Heart left ventricle (tissue), 16 donors: ENCODE measurements at regions not wholly inside any gene's neighbourhood (a gene's known extent, or its start where the extent isn't known, plus 50 kb on each side); places are given as distances from the start of the nearest gene placed in this dataset.
"Not testable (repeated sequence)": the region's sequence is repeated elsewhere in the genome, so short reads cannot be mapped to it uniquely, and the experiment has no call there.

Experiments used
- ATAC-seq, 4 donors: fragments of 200-7000 bp; cut with Tn5 transposase; one replicate each; pipeline ENCODE4 v1.9.1; 2020 to 2022; ENCODE audit warnings: moderate library complexity in 4 of 4, mild to moderate bottlenecking in 3 of 4, moderate number of reproducible peaks in 1 of 4
- DNase-seq, 5 donors: peaks; one replicate each; pipeline ENCODE4 v3.0.0-alpha.2; 2020
- H3K27ac ChIP-seq, 12 donors: fragments of 200-600 bp; sonication (generic) in 4 of 12; one replicate each; pipeline versions ENCODE4 v1.5.0 to v1.8.0; 2016 to 2022; ENCODE audit warnings: mild to moderate bottlenecking in 2 of 12
- H3K27me3 ChIP-seq, 9 donors: fragments of 200-600 bp; sonication (generic) in 2 of 9; one replicate each; pipeline versions ENCODE4 v1.5.1 to v1.8.0; 2016 to 2022; ENCODE audit warnings: mild to moderate bottlenecking in 3 of 9
- H3K36me3 ChIP-seq, 9 donors: fragments of 200-600 bp; sonication (generic) in 2 of 9; one replicate each; pipeline versions ENCODE4 v1.5.0 to v1.8.0; 2018 to 2022; ENCODE audit warnings: mild to moderate bottlenecking in 2 of 9
- H3K4me1 ChIP-seq, 12 donors: fragments of 200-600 bp; sonication (generic) in 4 of 12; one replicate each; pipeline versions ENCODE4 v1.5.0 to v1.8.0; 2016 to 2022; ENCODE audit warnings: mild to moderate bottlenecking in 3 of 12
- H3K4me3 ChIP-seq, 12 donors: fragments of 200-600 bp; sonication (generic) in 4 of 12; one replicate each; pipeline versions ENCODE4 v1.5.0 to v1.8.0; 2017 to 2022; ENCODE audit warnings: mild to moderate bottlenecking in 9 of 12, moderate library complexity in 4 of 12
- H3K9me3 ChIP-seq, 12 donors: fragments of 200-600 bp; sonication (generic) in 4 of 12; one replicate each; pipeline versions ENCODE4 v1.5.0 to v1.8.0; 2016 to 2022; ENCODE audit warnings: mild to moderate bottlenecking in 1 of 12
- CTCF ChIP-seq, 12 donors: fragments of 200-600 bp; sonication (generic) in 4 of 12; IDR thresholded peaks; one replicate each; pipeline versions ENCODE4 v1.5.0 to v1.8.0; 2018 to 2022; ENCODE audit warnings: antibody characterized with exemption in 12 of 12, mild to moderate bottlenecking in 5 of 12
- POLR2A ChIP-seq, 2 donors: fragments of 450-650 bp; IDR thresholded peaks; one replicate each; pipeline ENCODE4 v1.6.1; 2017; ENCODE audit warnings: antibody characterized with exemption in 2 of 2, mild to moderate bottlenecking in 2 of 2, moderate library complexity in 2 of 2
- WGBS, 4 donors: extraction: QIAGEN DNeasy Blood & Tissue Kit in 2 of 4; methylation state at CpG; one replicate each; pipeline versions ENCODE4 v1.1.5 to v1.1.7; 2013 to 2018; 5-methylcytosine and 5-hydroxymethylcytosine counted together
- intact Hi-C, 10 donors: fragments of 100-400 bp; cut with DNase I; formaldehyde crosslinking; loops; one replicate each; pipeline versions ENCODE4 v1.11.1 to v1.14.2; 2022
- donor health status: ischemic (EF 13 %, LVEDD 7.1; RV severe dilation, severe dysfunction).
- donor health status: healthy with polysubstance abuse.
- donor health status: DM: no; HTN: yes; CAD: no.
- donor health status: DM: no; HTN: no; CAD: no.
- donor health status: ischemic (EF 25% LVEDD 6.9; RV normal size, moderate dysfunction).
- donor health status: ischemic (EF 25% LVEDD 5.7; RV mildly dilated, moderate dysfunction).
- donor health status: healthy.
- donor health status: DM: yes; HTN: yes; CAD: no.
- donor health status: ischemic (EF 35%, LVEDD 5.7; RV mildly dilated, moderate dysfunction).
- donor health status: nonischemic (EF 11% LVEDD 7.7; RV severe dilation, severe dysfunction).
- donor health status: DM: yes; HTN: yes; CAD: no.
- donor health status: PGD.
- donor health status: ischemic (EF 29% LVEDD 5.4; RV normal size, mild dysfunction).
- donor health status: nonischemic (EF 23%, LVEDD 6.1; RV moderate dilation, normal function).

GRCh38 chr5:118467103-118467502 lies 521.2 kb downstream of the DTWD2 start:
- no peak for TF ChIP-seq CTCF (IDR thresholded peaks at IDR 0.05)
- TF ChIP-seq POLR2A (IDR thresholded peaks at IDR 0.05) = no peak
- ATAC-seq (no peak), DNase-seq (no peak)
- Histone ChIP-seq H3K4me3 (no peak overlapping the region), H3K27me3 (no peaks in the 10 kb centered on the region), H3K4me1 (peaks cover 0 to 13% (median 0%) of the 10 kb centered on the region in 12 donors), H3K27ac (no peak overlapping the region), H3K36me3 (no peaks in the 10 kb centered on the region), H3K9me3 (no peaks in the 10 kb centered on the region)
- intact Hi-C loops = no loop called here
- 77 to 92% (median 90%) methylated on average over 3 of the region's 3 CpGs for WGBS, 4 donors

DNA sequence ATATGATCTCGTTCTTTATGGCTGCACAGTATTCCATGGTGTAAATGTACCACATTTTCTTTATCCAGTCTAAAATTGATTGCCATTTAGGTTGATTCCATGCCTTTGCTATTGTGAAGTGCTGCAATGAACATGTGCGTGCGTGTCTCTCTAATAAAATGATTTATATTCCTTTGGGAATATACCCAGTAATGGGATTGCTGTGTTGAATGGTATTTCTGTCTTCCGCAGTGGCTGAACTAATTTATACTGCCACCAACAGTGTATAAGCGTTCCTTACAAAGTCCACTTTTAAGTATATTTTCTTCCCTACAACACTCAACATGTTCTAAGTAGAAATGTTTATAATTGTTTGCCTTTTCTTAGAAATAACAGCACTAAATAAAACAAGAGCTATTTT lies 521.9 kb downstream of the DTWD2 start:
- DNase-seq (no peak), ATAC-seq (no peak)
- Histone ChIP-seq H3K4me3 (no peak overlapping the region), H3K9me3 (no peaks in the 10 kb centered on the region), H3K4me1 (peaks cover 0 to 13% (median 0%) of the 10 kb centered on the region in 12 donors), H3K36me3 (no peaks in the 10 kb centered on the region), H3K27me3 (no peaks in the 10 kb centered on the region), H3K27ac (no peak overlapping the region)
- intact Hi-C loops = no loop called here
- WGBS, 4 donors = 87 to 89% (median 88%) methylated on average over 5 of the region's 5 CpGs
- TF ChIP-seq CTCF (IDR thresholded peaks at IDR 0.05) (no peak), POLR2A (IDR thresholded peaks at IDR 0.05) (no peak)

GRCh38 chr5:118462276-118462675 lies 526.1 kb downstream of the DTWD2 start:
- H3K4me1 ChIP-seq, H3K27ac ChIP-seq, H3K36me3 ChIP-seq, H3K9me3 ChIP-seq, H3K27me3 ChIP-seq, ATAC-seq, intact Hi-C loops, H3K4me3 ChIP-seq, DNase-seq: not testable (repeated sequence)
- 86 to 96% (median 94%) methylated on average over 2 of the region's 2 CpGs for WGBS, 4 donors

DNA sequence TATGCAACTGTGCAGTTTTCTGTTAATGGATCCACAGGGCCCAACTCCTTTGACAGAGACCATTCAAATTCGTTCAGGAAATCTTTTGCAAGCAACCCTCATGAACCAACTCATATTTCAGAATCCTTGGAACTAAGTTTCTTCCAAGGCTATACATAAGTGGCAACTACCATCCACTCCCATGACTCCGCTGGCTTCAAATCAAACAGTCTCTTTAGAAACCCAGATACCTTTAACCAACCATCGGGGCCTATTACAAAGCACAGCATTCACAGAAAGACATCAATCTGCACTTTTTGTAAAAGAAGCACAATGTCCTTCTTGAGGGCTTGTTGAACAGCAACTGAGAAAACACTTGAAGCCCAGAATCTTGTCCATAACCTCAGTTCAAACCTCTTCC lies 526.9 kb downstream of the DTWD2 start:
- TF ChIP-seq POLR2A (IDR thresholded peaks at IDR 0.05) (no peak), CTCF (IDR thresholded peaks at IDR 0.05) (no peak)
- no peaks in the 10 kb centered on the region for H3K9me3 ChIP-seq
- no peaks in the 10 kb centered on the region for H3K36me3 ChIP-seq
- no peak overlapping the region for H3K27ac ChIP-seq
- H3K4me1 ChIP-seq = no peaks in the 10 kb centered on the region
- 67 to 87% (median 84%) methylated on average over 3 of the region's 3 CpGs for WGBS, 4 donors
- no peak overlapping the region for H3K4me3 ChIP-seq
- H3K27me3 ChIP-seq = no peaks in the 10 kb centered on the region
- ATAC-seq (no peak), DNase-seq (no peak)
- intact Hi-C loops = no loop called here

DNA sequence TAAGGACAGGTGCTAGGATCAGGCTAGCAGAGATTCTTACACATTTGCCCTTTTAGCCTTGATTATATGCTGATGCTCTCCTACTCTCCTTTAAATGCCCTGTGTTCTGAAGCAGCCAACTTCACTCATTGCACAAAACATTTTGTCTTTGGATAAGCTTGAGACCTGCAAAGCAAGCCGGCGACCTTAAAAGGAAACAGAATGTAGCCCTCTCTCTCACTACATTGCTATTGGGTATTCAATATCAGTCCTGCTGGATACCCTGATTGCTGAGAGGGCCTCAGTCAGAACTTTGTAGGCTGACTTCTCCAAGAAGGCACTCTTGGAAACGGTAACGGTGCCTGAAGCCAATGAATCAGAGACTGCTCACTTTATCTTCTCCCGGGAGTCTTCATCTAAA lies 528.9 kb downstream of the DTWD2 start:
- Histone ChIP-seq H3K27me3 (no peaks in the 10 kb centered on the region), H3K4me3 (peak overlapping the region in 1 of 12 donors; percentile 21), H3K9me3 (no peaks in the 10 kb centered on the region), H3K36me3 (no peaks in the 10 kb centered on the region), H3K27ac (no peak overlapping the region), H3K4me1 (no peaks in the 10 kb centered on the region)
- WGBS, 4 donors = 67 to 84% (median 77%) methylated on average over 5 of the region's 5 CpGs
- intact Hi-C loops = no loop called here
- DNase-seq (no peak), ATAC-seq (peak in 3 of 4 donors; percentile 22 to 52 (median 28))
- TF ChIP-seq CTCF (IDR thresholded peaks at IDR 0.05) = no peak
- TF ChIP-seq POLR2A (IDR thresholded peaks at IDR 0.05) = no peak
